ENCODE measurements at regions not wholly inside any gene's neighbourhood (a gene's known extent, or its start where the extent isn't known, plus 50 kb on each side); places are given as distances from the start of the nearest gene placed in this dataset.

DNA sequence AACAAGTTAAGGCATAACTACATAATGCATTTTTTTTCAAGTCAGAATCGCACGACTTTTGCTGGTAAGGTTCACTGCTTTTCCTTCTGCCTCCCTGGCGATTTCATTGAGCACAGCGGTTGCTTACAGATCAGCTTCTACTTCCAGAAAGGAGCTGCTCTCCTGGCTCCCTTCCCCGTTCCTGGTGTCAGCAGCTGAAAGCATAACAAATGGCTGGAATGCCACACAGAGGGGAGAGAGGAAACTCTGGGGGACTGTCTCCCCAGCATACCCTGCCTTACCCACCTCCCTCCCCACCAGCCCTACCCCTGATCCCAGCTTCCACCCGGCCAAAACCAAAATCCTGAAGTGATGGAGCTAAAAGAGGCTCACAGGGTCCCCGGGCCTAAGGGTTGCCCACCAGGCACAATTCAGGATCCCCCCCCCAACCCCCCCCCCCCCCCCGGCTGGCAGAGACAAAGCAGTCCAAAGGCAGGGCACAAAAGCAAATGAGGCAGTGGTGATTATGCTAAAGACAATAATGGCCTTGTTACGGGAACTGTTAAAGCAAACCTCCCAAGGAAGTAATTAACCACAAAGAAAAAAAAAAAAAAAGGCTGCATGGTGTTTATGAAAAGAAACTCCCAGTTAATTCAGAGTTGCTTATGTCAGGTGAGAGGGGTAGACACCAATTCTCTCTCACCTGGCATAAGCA lies 126.1 kb upstream of the WWC1 start:
- H3K9me3 ChIP-seq (ENCODE audit: control extremely low read depth in 1 of 3, control insufficient read depth in 2 of 3, insufficient read depth in 1 of 3, low read length in 2 of 3), result no peaks in the 10 kb centered on the region
- intact Hi-C loops (cut with micrococcal nuclease), result no loop called here
- no peaks in the 10 kb centered on the region for H3K36me3 ChIP-seq (replicated peaks in 1 of 2; ENCODE audit: control extremely low read depth in 1 of 2, control insufficient read depth in 1 of 2, extremely low read depth in 1 of 2, insufficient read depth in 2 of 2, low read length in 1 of 2)
- no peaks in the 10 kb centered on the region for H4K20me1 ChIP-seq (ENCODE audit: control insufficient read depth, insufficient read depth, low read length, poor library complexity, severe bottlenecking)
- POLR2A ChIA-PET, result no interaction called here
- peaks cover 3% of the 10 kb centered on the region for H3K9me3 Mint-ChIP-seq (ENCODE audit: insufficient read depth)
- H3K27me3 Mint-ChIP-seq, result peaks cover 11% of the 10 kb centered on the region
- H3K4me3 Mint-ChIP-seq, result no peak overlapping the region
- ATAC-seq (ENCODE audit: low read depth) (no peak), DNase-seq (no peak)
- no peak overlapping the region for H3K4me2 ChIP-seq (replicated peaks; ENCODE audit: low read depth, low read length, poor library complexity, severe bottlenecking)
- WGBS (ENCODE audit: insufficient coverage), result 22% methylated on average over 5 of the region's 9 CpGs
- H3K9ac ChIP-seq (ENCODE audit: low read length), result no peak overlapping the region
- no peak overlapping the region for H3K27ac ChIP-seq (ENCODE audit: low read length in 2 of 2)
- H3K4me1 ChIP-seq (ENCODE audit: control insufficient read depth in 2 of 2, insufficient read depth in 2 of 2, low read length in 2 of 2), result no peaks in the 10 kb centered on the region
- no peaks in the 10 kb centered on the region for H3K4me1 Mint-ChIP-seq
- CTCF ChIA-PET, result no interaction called here
- TF ChIP-seq CTCF (IDR thresholded peaks at IDR 0.05) (no peak), EZH2 (IDR thresholded peaks at IDR 0.05; ENCODE audit: borderline replicate concordance, insufficient read depth, low read depth, low read length, poor library complexity, severe bottlenecking) (no peak)
- no peaks in the 10 kb centered on the region for H3K79me2 ChIP-seq (ENCODE audit: control insufficient read depth, insufficient read depth, low read length)
- H3K27me3 ChIP-seq (replicated peaks in 1 of 4; ENCODE audit: control extremely low read depth in 1 of 4, control insufficient read depth in 3 of 4, insufficient read depth in 4 of 4, low read length in 3 of 4), result peaks cover 0 to 2% (median 0%) of the 10 kb centered on the region in 4 experiments
- no peak overlapping the region for H2AFZ ChIP-seq (ENCODE audit: insufficient read depth, low read depth, low read length, poor library complexity, severe bottlenecking)
- H3K27ac Mint-ChIP-seq, result no peak overlapping the region
- H3K4me3 ChIP-seq (ENCODE audit: control extremely low read depth in 1 of 5, extremely low read depth in 1 of 5, insufficient read depth in 1 of 5, low read depth in 2 of 5, low read length in 4 of 5), result no peak overlapping the region

DNA sequence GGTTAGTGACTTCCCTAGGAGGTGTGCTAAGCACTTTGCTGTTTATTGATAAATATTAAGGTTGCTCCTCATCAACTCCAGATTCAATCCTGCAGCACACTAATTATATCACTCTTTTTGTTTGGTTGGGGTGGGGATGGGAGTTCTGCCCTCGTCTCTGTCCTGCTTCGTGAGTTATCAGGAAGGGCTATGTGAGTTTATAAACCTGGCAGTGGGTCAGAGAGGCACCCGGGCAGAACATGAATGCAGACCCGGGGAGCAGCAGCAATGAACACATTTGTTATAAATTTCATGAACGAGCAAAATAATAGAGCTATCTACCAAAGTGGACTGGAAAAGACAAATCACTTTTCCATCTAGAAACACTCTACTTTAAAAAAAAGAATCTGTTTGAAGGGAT lies 125.5 kb upstream of the WWC1 start:
- intact Hi-C loops (cut with micrococcal nuclease), result no loop called here

More for the DNA sequence above, 125.5 kb upstream of the WWC1 start:
- Histone ChIP-seq H3K9ac (ENCODE audit: low read length) (no peak overlapping the region), H3K27ac (ENCODE audit: low read length in 2 of 2) (no peak overlapping the region), H3K4me2 (replicated peaks; ENCODE audit: low read depth, low read length, poor library complexity, severe bottlenecking) (no peak overlapping the region), H3K4me3 (ENCODE audit: control extremely low read depth in 1 of 5, extremely low read depth in 1 of 5, insufficient read depth in 1 of 5, low read depth in 2 of 5, low read length in 4 of 5) (no peak overlapping the region), H3K4me1 (ENCODE audit: control insufficient read depth in 2 of 2, insufficient read depth in 2 of 2, low read length in 2 of 2) (no peaks in the 10 kb centered on the region), H3K27me3 (replicated peaks in 1 of 4; ENCODE audit: control extremely low read depth in 1 of 4, control insufficient read depth in 3 of 4, insufficient read depth in 4 of 4, low read length in 3 of 4) (peaks cover 0 to 2% (median 0%) of the 10 kb centered on the region in 4 experiments), H3K9me3 (ENCODE audit: control extremely low read depth in 1 of 3, control insufficient read depth in 2 of 3, insufficient read depth in 1 of 3, low read length in 2 of 3) (no peaks in the 10 kb centered on the region), H2AFZ (ENCODE audit: insufficient read depth, low read depth, low read length, poor library complexity, severe bottlenecking) (no peak overlapping the region), H3K36me3 (replicated peaks in 1 of 2; ENCODE audit: control extremely low read depth in 1 of 2, control insufficient read depth in 1 of 2, extremely low read depth in 1 of 2, insufficient read depth in 2 of 2, low read length in 1 of 2) (no peaks in the 10 kb centered on the region), H3K79me2 (ENCODE audit: control insufficient read depth, insufficient read depth, low read length) (no peaks in the 10 kb centered on the region), H4K20me1 (ENCODE audit: control insufficient read depth, insufficient read depth, low read length, poor library complexity, severe bottlenecking) (no peaks in the 10 kb centered on the region)
- Mint-ChIP-seq H3K27me3 (peaks cover 11% of the 10 kb centered on the region), H3K4me3 (no peak overlapping the region), H3K27ac (no peak overlapping the region), H3K9me3 (ENCODE audit: insufficient read depth) (peaks cover 3% of the 10 kb centered on the region), H3K4me1 (no peaks in the 10 kb centered on the region)
- no CpG with 5 or more reads among the region's 5 CpGs for WGBS (ENCODE audit: insufficient coverage)
- DNase-seq (no peak), ATAC-seq (ENCODE audit: low read depth) (no peak)
- ChIA-PET CTCF (no interaction called here), POLR2A (no interaction called here)
- TF ChIP-seq CTCF (IDR thresholded peaks at IDR 0.05) (no peak), EZH2 (IDR thresholded peaks at IDR 0.05; ENCODE audit: borderline replicate concordance, insufficient read depth, low read depth, low read length, poor library complexity, severe bottlenecking) (no peak)
